NB4 (cell line): ENCODE measurements at regions not wholly inside any gene's neighbourhood (a gene's known extent, or its start where the extent isn't known, plus 50 kb on each side); places are given as distances from the start of the nearest gene placed in this dataset.

Experiments used
- DNase-seq: peaks from one replicate; pipeline ENCODE4 v3.0.0; 2010; ENCODE audit warnings: low read depth
- H3K4me3 ChIP-seq: one replicate; pipeline ENCODE4 v1.5.1; 2011; ENCODE audit warnings: mild to moderate bottlenecking, low read depth, low read length, moderate library complexity
- CTCF ChIP-seq: IDR thresholded peaks from one replicate; pipeline ENCODE4 v1.5.1; 2012; ENCODE audit warnings: low read depth, low read length
- MAX ChIP-seq: IDR thresholded peaks from 2 replicates; pipeline ENCODE4 v1.6.1; 2011; ENCODE audit warnings: low read depth, low read length
- MYC ChIP-seq: IDR thresholded peaks from 2 replicates; pipeline ENCODE4 v1.6.1; 2011; ENCODE audit warnings: low read depth, low read length
- POLR2A ChIP-seq: IDR thresholded peaks from 2 replicates; pipeline ENCODE4 v1.6.1; 2011; ENCODE audit warnings: mild to moderate bottlenecking; ENCODE audit not compliant: insufficient read length; ENCODE audit errors: extremely low read depth

- no peak for DNase-seq
- no peak overlapping the region for H3K4me3 ChIP-seq
- TF ChIP-seq CTCF (no peak), MYC (no peak), MAX (no peak), POLR2A (no peak)
Measured at GRCh38 chr1:220363196-220363837, 91.1 kb upstream of the RAB3GAP2 start.

DNA sequence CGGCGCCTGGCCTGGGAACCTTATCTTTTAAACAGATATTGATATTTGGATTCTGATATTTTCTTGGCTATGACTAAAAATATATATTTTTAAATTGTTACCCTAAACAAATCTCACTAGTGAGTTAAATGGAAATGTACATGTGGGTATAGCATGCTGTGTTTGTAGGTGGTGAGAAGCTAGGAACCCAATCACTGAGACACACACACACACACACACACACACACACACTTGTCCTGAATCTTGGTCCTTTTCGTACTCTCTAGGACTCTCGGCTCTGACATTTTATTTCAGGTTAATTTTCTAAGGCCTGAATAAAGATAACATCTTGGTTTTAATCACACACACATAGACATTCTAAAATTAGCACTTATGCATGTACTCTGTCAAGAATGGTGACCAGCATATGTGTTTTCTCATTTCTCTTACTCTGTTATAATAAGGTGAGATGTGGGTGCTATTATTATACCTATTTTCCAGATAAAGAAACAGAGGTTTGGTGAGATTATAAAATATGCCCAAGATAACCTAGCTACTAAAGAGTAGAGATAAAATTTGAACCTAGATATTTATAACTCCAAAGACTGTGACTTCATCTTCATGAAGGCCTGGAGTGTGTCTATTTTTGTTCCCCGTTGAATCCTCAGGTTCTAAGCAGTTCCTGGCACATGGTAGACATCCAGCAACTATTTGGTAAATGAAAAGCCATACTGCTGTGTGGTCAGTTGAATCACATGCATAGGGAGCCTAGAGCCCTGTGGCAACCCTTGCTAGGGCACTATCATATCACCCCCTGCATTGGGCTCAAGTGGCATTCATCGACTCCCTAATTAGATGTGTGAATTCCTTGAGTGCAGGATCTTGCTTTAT, 85.0 kb upstream of the RAB3GAP2 start:
- no peak overlapping the region for H3K4me3 ChIP-seq
- DNase-seq = no peak
- TF ChIP-seq POLR2A (no peak), MYC (no peak), MAX (no peak), CTCF (no peak)

- TF ChIP-seq POLR2A = no peak
- TF ChIP-seq MYC = no peak
- no peak for TF ChIP-seq CTCF
- TF ChIP-seq MAX = no peak
- no peak overlapping the region for H3K4me3 ChIP-seq
- peak; percentile 13 for DNase-seq
Measured at GRCh38 chr1:220353229-220354012, 81.2 kb upstream of the RAB3GAP2 start.

GRCh38 chr1:220348211-220348610, 76.0 kb upstream of the RAB3GAP2 start:
- H3K4me3 ChIP-seq = no peak overlapping the region
- TF ChIP-seq CTCF (no peak), POLR2A (no peak), MAX (no peak), MYC (no peak)
- no peak for DNase-seq

DNA sequence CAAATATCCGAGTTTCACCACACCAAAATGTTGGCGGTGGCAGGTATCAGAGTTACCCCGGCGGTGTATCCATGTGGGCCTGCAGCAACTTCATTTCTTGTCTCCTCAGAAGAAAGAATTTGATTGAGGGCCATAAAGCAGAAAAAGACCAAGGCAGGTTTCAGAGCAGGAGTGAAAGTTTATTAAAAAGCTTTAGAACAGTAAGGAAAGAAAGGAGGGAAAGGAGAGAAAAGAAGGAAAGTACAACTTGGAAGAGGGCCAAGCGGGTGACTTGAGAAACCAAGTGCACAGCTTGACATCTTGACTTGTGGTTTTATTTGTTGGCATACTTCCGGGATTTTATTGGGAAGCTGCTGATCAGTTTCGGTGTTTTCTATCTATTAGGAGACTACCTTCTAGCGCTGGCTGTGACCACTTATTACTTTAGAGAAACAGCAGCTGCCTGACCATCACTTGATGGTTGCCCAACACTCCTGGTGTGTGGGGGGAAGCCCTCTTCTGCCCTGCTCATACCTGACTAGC, 75.5 kb upstream of the RAB3GAP2 start:
- no peak overlapping the region for H3K4me3 ChIP-seq
- DNase-seq = peak; percentile 20
- TF ChIP-seq POLR2A (no peak), CTCF (no peak), MYC (no peak), MAX (no peak)
